ENCODE measurements at regions not wholly inside any gene's neighbourhood (a gene's known extent, or its start where the extent isn't known, plus 50 kb on each side); places are given as distances from the start of the nearest gene placed in this dataset.

DNA sequence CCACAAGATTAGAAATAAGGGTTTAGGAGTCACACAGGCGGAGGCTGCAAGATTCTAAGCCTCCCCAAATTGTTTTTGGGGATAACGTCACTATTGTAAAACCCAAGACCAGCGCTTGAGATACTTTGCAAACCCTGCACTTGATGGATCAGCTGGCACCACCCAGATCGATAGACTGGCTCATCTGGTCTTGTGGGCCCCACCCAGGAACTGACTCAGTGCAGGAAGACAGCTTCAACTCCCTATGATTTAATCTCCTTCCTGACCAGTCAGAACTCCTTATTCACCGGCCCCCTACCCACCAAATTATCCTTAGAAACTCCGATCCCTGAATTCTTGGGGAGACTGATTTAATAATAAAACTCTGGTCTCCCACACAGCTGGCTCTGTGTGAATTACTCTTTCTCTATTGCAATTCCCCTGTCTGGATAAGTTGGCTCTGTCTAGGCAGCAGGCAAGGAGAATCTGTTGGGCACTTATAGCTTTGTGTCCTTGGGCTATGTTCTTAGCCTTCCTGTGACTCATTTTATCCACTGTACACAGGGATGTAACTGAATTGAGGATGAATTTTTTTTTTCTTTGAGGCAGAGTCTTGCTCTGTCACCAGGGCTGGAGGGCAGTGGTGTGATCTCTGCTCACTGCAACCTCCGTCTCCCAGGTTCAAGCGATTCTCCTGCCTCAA, 64.4 kb upstream of the CARD11 start:
- Histone ChIP-seq H2BK120ac (ENCODE audit: low read depth, low read length) (no peak overlapping the region), H2BK5ac (ENCODE audit: low read depth, low read length, poor library complexity, severe bottlenecking) (no peak overlapping the region), H3K56ac (ENCODE audit: extremely low read depth, insufficient read depth, low read length) (no peak overlapping the region), H3K4me2 (ENCODE audit: low read depth, low read length) (no peak overlapping the region), H4K20me1 (ENCODE audit: insufficient read depth, low read length) (no peaks in the 10 kb centered on the region), H3K27ac (ENCODE audit: insufficient read depth, low read length) (no peak overlapping the region), H2BK20ac (ENCODE audit: low read depth, low read length) (no peak overlapping the region), H3K9ac (ENCODE audit: low read depth, low read length) (no peak overlapping the region), H3K18ac (ENCODE audit: low read depth, low read length) (no peak overlapping the region), H2AK9ac (replicated peaks; ENCODE audit: low read depth, low read length, poor library complexity) (no peak overlapping the region), H3K79me1 (ENCODE audit: low read depth in 1 of 2, low read length in 2 of 2) (no peaks in the 10 kb centered on the region), H2AK5ac (ENCODE audit: low read depth, low read length) (no peak overlapping the region), H4K5ac (ENCODE audit: low read depth, low read length) (no peak overlapping the region), H4K8ac (ENCODE audit: low read depth in 2 of 2, low read length in 2 of 2) (no peak overlapping the region), H3K9me1 (ENCODE audit: insufficient read depth, low read length) (no peaks in the 10 kb centered on the region), H2AFZ (replicated peaks; ENCODE audit: low read length, poor library complexity) (no peak overlapping the region), H3K4ac (ENCODE audit: low read depth, low read length) (no peak overlapping the region), H4K91ac (ENCODE audit: insufficient read depth, low read depth, low read length) (no peak overlapping the region), H3K36me3 (ENCODE audit: control insufficient read depth, insufficient read depth, low read length) (no peaks in the 10 kb centered on the region), H3K23ac (ENCODE audit: low read depth, low read length) (no peak overlapping the region), H3K14ac (replicated peaks; ENCODE audit: low read depth, low read length) (no peak overlapping the region), H2BK15ac (ENCODE audit: low read depth, low read length) (no peak overlapping the region), H3K27me3 (ENCODE audit: control insufficient read depth, insufficient read depth, low read length) (no peaks in the 10 kb centered on the region; the same call in 1 of the 2 replicates), H3K9me3 (ENCODE audit: control insufficient read depth, insufficient read depth, low read length) (peaks cover 6% of the 10 kb centered on the region), H3K4me3 (ENCODE audit: insufficient read depth, low read depth, low read length) (no peak overlapping the region), H3K4me1 (ENCODE audit: control insufficient read depth, insufficient read depth, low read length) (no peaks in the 10 kb centered on the region)
- TF ChIP-seq MAFK (IDR thresholded peaks at IDR 0.05; ENCODE audit: low read depth, low read length) (no peak), POLR2A (IDR thresholded peaks at IDR 0.05; ENCODE audit: low read depth, low read length) (no peak), USF2 (IDR thresholded peaks at IDR 0.05; ENCODE audit: low read depth, low read length) (no peak), SMC3 (IDR thresholded peaks at IDR 0.05; ENCODE audit: low read depth, low read length) (no peak), FOS (IDR thresholded peaks at IDR 0.05; ENCODE audit: low read depth, low read length) (no peak), RAD21 (IDR thresholded peaks at IDR 0.05; ENCODE audit: low read length) (no peak), BHLHE40 (IDR thresholded peaks at IDR 0.05; ENCODE audit: low read depth, low read length) (no peak), CTCF (conservative IDR thresholded peaks at IDR 0.05; ENCODE audit: low read depth, low read length) (no peak), RFX5 (IDR thresholded peaks at IDR 0.05; ENCODE audit: low read depth, low read length) (no peak), MXI1 (IDR thresholded peaks at IDR 0.05; ENCODE audit: borderline replicate concordance, low read depth, low read length) (no peak), NFE2L2 (IDR thresholded peaks at IDR 0.05; ENCODE audit: low read depth, low read length) (no peak), CHD1 (IDR thresholded peaks at IDR 0.05; ENCODE audit: low read depth, low read length) (no peak), MAZ (IDR thresholded peaks at IDR 0.05; ENCODE audit: borderline replicate concordance, low read depth, low read length) (no peak), RCOR1 (IDR thresholded peaks at IDR 0.05; ENCODE audit: insufficient replicate concordance, low read length) (no peak), CEBPB (IDR thresholded peaks at IDR 0.05; ENCODE audit: low read depth, low read length) (no peak)
- TF ChIP-seq, protein P1, sequence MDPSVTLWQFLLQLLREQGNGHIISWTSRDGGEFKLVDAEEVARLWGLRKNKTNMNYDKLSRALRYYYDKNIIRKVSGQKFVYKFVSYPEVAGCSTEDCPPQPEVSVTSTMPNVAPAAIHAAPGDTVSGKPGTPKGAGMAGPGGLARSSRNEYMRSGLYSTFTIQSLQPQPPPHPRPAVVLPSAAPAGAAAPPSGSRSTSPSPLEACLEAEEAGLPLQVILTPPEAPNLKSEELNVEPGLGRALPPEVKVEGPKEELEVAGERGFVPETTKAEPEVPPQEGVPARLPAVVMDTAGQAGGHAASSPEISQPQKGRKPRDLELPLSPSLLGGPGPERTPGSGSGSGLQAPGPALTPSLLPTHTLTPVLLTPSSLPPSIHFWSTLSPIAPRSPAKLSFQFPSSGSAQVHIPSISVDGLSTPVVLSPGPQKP (IDR thresholded peaks at IDR 0.05; ENCODE audit: borderline replicate concordance, low read depth, low read length), result no peak
- 88% methylated on average over 3 of the region's 8 CpGs; no CpG with 5 or more reads in 1 of the 2 experiments for WGBS, 2 experiments (ENCODE audit: extremely low coverage in 2 of 2, insufficient read length in 1 of 2)
- no TSS peak for BruUV-seq (replicated peaks)
- CTCF ChIA-PET, result no interaction called here
- no peak for ATAC-seq (ENCODE audit: low read depth)
- in situ Hi-C loops (cut with MboI; ENCODE audit: low sequenced_read_pairs) (no loop called here), dilution Hi-C loops (cut with HindIII; ENCODE audit: low sequenced_read_pairs, unreplicated experiment) (no loop called here), intact Hi-C loops (cut with micrococcal nuclease) (no loop called here)
- no peak for DNase-seq
- POLR2A ChIA-PET (ENCODE audit: unreplicated experiment), result no interaction called here
